Gastrocnemius medialis (tissue), 4 donors: ENCODE measurements at regions not wholly inside any gene's neighbourhood (a gene's known extent, or its start where the extent isn't known, plus 50 kb on each side); places are given as distances from the start of the nearest gene placed in this dataset.

Experiments used
- POLR2A ChIP-seq, 2 donors: fragments of 450-650 bp; IDR thresholded peaks; one replicate each; pipeline ENCODE4 v1.6.1; 2017; ENCODE audit warnings: antibody characterized with exemption in 2 of 2, mild to moderate bottlenecking in 2 of 2, moderate library complexity in 2 of 2
- TF ChIP-seq, protein P1 (sequence below), 5 experiments: fragments of 450-650 bp in 3 of 5; fragments of 200-600 bp in 2 of 5; sonication (generic) in 2 of 5; IDR thresholded peaks in 4 of 5; conservative IDR thresholded peaks in 1 of 5; 1 replicate in 4 of 5; 2 replicates in 1 of 5; pipeline ENCODE4 v1.5.1; 2016 to 2019; ENCODE audit warnings: antibody characterized with exemption in 5 of 5, mild to moderate bottlenecking in 3 of 5, moderate library complexity in 3 of 5

DNA sequence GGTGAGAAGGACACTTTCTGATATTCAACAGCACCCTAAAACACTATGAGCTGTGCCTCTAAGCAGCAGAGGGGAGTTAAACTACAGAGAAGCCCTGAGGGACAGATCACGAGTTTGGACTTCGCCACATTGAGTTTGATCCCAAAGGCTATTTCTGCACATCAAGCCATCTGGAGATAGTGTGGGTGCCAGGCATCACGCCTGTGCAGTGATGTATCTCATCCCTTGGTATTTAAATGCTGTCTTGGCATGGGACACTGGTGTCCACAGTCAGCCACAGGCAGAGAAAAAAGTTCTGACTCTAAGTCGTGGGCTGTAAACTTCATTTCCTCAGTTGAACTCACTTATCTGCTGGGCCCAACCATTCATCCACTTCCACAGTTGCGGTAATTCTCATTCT, 742.3 kb upstream of the CELF4 start:
- TF ChIP-seq, protein P1, sequence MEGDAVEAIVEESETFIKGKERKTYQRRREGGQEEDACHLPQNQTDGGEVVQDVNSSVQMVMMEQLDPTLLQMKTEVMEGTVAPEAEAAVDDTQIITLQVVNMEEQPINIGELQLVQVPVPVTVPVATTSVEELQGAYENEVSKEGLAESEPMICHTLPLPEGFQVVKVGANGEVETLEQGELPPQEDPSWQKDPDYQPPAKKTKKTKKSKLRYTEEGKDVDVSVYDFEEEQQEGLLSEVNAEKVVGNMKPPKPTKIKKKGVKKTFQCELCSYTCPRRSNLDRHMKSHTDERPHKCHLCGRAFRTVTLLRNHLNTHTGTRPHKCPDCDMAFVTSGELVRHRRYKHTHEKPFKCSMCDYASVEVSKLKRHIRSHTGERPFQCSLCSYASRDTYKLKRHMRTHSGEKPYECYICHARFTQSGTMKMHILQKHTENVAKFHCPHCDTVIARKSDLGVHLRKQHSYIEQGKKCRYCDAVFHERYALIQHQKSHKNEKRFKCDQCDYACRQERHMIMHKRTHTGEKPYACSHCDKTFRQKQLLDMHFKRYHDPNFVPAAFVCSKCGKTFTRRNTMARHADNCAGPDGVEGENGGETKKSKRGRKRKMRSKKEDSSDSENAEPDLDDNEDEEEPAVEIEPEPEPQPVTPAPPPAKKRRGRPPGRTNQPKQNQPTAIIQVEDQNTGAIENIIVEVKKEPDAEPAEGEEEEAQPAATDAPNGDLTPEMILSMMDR (IDR thresholded peaks at IDR 0.05 in 4 of 5, conservative IDR thresholded peaks at IDR 0.05 in 1 of 5): no peak
- no peak for TF ChIP-seq POLR2A (IDR thresholded peaks at IDR 0.05)
